ENCODE measurements at regions not wholly inside any gene's neighbourhood (a gene's known extent, or its start where the extent isn't known, plus 50 kb on each side); places are given as distances from the start of the nearest gene placed in this dataset.

GRCh38 chr18:42348722-42349121 lies 393.7 kb downstream of the PIK3C3 start:
- Histone ChIP-seq H3K36me3 (no peaks in the 10 kb centered on the region), H3K27ac (no peak overlapping the region), H3K4me1 (no peaks in the 10 kb centered on the region), H3K9me3 (no peaks in the 10 kb centered on the region), H3K4me3 (no peak overlapping the region), H3K27me3 (no peaks in the 10 kb centered on the region)
- ATAC-seq: no peak
- intact Hi-C loops (cut with DNase I): no loop called here
- DNase-seq: no peak
- TF ChIP-seq, protein P1, sequence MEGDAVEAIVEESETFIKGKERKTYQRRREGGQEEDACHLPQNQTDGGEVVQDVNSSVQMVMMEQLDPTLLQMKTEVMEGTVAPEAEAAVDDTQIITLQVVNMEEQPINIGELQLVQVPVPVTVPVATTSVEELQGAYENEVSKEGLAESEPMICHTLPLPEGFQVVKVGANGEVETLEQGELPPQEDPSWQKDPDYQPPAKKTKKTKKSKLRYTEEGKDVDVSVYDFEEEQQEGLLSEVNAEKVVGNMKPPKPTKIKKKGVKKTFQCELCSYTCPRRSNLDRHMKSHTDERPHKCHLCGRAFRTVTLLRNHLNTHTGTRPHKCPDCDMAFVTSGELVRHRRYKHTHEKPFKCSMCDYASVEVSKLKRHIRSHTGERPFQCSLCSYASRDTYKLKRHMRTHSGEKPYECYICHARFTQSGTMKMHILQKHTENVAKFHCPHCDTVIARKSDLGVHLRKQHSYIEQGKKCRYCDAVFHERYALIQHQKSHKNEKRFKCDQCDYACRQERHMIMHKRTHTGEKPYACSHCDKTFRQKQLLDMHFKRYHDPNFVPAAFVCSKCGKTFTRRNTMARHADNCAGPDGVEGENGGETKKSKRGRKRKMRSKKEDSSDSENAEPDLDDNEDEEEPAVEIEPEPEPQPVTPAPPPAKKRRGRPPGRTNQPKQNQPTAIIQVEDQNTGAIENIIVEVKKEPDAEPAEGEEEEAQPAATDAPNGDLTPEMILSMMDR (IDR thresholded peaks at IDR 0.05): no peak
- 71 to 74% methylated on average over 5 of the region's 5 CpGs for WGBS, 2 donors

DNA sequence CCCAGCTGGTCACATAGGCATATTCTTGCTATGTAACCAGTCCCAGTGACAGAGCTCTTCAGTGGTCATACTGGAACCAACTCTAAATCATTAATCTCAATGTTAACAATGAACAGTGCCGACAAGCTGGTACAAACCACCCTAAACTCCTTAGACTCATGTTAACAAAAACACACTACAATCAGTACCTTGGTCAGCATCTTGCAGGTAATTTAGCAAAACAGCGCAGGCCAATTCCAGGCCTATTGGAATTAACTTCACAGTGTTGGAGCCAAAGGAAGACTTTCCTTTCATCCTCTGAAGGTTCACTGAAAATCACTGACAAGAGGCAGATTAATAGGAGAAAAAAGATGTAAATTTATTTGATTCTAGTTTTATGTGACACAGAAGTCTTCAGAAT lies 396.4 kb downstream of the PIK3C3 start:
- TF ChIP-seq, protein P1 (IDR thresholded peaks at IDR 0.05): no peak
- intact Hi-C loops (cut with DNase I): no loop called here
- DNase-seq (no peak), ATAC-seq (no peak)
- H3K27me3 ChIP-seq: no peaks in the 10 kb centered on the region
- no peak overlapping the region for H3K27ac ChIP-seq
- H3K4me1 ChIP-seq: no peaks in the 10 kb centered on the region
- no peaks in the 10 kb centered on the region for H3K36me3 ChIP-seq
- H3K9me3 ChIP-seq: no peaks in the 10 kb centered on the region
- WGBS, 2 donors: 64 to 68% methylated on average over 2 of the region's 2 CpGs
- H3K4me3 ChIP-seq: no peak overlapping the region

- Histone ChIP-seq H3K27me3 (no peaks in the 10 kb centered on the region), H3K36me3 (no peaks in the 10 kb centered on the region), H3K9me3 (no peaks in the 10 kb centered on the region), H3K27ac (no peak overlapping the region), H3K4me3 (no peak overlapping the region), H3K4me1 (no peaks in the 10 kb centered on the region)
- ATAC-seq (no peak), DNase-seq (no peak)
- TF ChIP-seq, protein P1 (IDR thresholded peaks at IDR 0.05): no peak
- intact Hi-C loops (cut with DNase I): no loop called here
Measured at GRCh38 chr18:42360716-42361115, 405.7 kb downstream of the PIK3C3 start.

DNA sequence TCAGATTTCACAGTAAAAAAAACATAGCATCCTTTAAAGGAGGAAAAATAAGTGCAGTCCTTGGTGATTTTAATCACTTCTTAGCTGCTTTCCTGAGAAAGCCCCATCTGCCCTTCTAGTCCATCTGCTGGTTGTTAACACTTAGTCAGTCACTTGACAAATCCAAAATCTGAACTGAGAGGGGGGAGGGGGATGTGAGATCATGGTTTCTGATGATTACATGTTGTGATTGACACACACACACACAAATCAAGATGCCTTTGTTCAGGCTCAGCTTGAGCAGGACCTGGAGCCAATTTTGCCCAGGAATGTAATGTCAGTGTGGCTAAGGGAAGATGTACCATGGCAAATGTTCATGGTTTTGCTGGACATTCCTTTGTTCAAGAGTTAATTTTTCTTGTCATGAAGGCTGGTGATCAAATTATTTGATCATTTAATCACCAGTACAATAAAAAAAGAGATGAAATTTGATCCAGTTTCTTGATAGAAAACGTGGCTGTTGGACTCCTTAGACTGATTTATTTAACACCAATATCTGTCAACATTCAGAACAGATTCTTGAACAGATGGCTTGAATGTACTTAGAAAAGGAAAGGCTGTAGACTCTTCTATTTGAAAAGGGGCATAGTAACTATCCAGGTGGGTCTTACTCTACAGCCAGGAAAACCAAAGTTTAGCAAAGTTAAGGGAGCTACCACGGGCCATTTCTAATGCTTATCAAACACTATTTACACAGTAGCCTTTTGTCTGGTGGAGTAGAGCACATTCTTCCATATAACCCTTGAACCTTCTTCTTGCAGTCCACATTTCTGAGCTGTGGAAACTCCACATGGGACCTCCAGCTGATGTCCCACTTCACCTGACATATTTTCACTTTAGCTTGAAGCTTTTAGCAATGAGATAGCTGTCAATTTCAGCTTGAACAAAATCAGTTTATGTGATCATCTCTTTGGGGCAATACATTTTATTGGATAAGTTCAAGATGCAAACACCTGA lies 408.7 kb downstream of the PIK3C3 start:
- Histone ChIP-seq H3K27ac (no peak overlapping the region), H3K4me1 (no peaks in the 10 kb centered on the region), H3K27me3 (no peaks in the 10 kb centered on the region), H3K4me3 (no peak overlapping the region), H3K36me3 (no peaks in the 10 kb centered on the region), H3K9me3 (peaks cover 0 to 4% (median 0%) of the 10 kb centered on the region in 11 donors)
- DNase-seq (no peak), ATAC-seq (no peak)
- TF ChIP-seq, protein P1 (IDR thresholded peaks at IDR 0.05): no peak
- WGBS, 2 donors: 34 to 40% methylated on average over 2 of the region's 2 CpGs
- intact Hi-C loops (cut with DNase I): no loop called here

Data from heart right ventricle (tissue), 16 donors.